ENCODE measurements at regions not wholly inside any gene's neighbourhood (a gene's known extent, or its start where the extent isn't known, plus 50 kb on each side); places are given as distances from the start of the nearest gene placed in this dataset.

DNA sequence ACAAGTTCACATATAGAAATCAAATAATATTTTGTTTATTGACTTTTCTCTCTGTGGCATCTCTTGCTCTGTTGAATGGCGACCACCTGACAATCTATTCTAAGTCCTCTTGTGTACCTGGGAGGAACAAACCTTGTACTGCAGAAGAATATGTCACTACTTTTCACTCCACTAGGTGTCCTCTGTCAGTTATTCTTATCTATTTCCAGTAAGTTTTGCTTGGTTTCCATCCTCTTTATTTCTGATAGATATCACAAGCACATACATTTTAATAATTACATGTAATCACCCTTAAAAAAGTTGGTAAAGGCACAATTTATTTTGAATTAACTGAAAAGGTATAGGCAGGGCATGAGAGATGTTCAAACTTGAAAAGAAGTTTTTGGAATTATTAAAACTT is 238.4 kb downstream of the SNCA start:
- DNase-seq = no peak

GRCh38 chr4:89595125-89595789 is 241.7 kb downstream of the SNCA start:
- no peak for DNase-seq

GRCh38 chr4:89590128-89590527 is 246.8 kb downstream of the SNCA start:
- no peak for DNase-seq

GRCh38 chr4:89588421-89588820 is 248.5 kb downstream of the SNCA start:
- no peak for DNase-seq

- DNase-seq = no peak
Observed at GRCh38 chr4:89587364-89587763, 249.6 kb downstream of the SNCA start.

DNA sequence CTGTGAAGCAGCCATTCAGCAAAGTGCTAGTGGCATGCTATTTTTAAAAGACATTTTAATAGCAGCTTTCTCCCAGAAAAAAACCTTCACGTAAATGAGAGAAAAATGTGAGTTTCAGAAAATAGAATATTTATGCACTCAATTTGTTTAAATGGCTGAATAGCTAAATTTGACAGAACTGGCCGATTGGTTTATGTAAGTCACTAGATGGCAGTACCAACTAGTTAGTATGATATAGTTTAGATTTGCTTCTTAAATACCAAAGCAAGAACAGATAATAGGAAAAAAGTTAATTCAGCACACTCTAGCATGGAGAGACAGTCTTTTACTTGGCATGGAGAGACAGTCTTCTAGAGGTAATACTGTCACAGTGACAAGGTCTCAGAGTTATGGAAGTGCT is 250.1 kb downstream of the SNCA start:
- no peak for DNase-seq

DNA sequence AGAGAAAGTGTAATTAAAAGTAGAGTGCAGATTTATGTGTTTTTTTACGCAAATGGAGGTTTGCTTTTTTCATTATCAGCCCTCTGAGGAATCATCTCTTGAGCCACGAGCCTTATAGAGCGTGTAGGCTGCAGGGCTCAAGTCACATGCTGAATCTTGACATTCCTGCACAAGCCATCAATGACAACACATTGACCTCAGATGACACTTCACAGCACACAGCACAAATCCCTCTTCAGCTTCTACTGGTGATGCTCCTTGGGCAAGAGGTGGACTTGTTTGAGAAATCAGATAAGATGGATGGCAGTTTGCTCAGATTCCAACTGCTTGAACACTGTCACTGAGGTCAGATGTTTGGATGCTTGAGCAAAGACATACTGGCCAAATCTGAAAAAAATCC is 250.6 kb downstream of the SNCA start:
- no peak for DNase-seq

DNA sequence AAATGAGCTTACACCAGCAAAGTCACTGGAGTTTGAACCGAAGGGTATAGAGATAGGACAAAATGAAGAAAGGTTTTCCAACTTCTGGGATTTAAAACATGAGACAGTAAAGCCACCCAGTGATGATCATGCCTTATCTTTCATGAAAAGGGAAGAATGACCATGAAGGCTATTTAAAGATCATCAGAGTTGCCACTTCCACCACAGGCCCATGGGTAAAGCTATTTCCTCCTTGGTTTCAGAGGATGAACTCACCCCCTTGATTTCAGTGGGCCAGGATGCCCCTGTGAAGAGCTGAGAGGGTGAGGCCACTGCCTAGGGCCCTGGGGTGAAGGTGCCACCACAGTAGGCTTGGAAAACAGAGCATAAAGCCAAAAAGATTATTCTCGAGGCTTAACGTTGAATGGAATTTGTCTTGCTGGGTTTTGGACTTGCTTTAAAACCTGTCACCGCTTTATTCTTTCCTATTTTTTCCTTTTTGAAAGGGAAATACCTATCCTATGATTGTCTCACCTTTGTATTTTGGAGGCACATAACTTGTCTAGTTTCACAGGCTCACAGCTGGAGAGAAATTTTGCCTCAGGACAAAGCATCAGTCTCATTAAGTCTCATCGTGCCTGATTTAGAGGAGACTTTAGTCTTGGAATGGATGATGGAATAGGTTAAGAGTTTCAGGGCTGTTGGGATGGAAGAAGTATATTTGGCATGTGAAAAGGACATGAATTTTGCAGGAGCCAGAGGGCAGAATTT is 254.0 kb downstream of the SNCA start:
- no peak for DNase-seq

GRCh38 chr4:89579771-89580170 is 257.2 kb downstream of the SNCA start:
- no peak for DNase-seq

GRCh38 chr4:89576246-89576645 is 260.7 kb downstream of the SNCA start:
- no peak for DNase-seq

DNA sequence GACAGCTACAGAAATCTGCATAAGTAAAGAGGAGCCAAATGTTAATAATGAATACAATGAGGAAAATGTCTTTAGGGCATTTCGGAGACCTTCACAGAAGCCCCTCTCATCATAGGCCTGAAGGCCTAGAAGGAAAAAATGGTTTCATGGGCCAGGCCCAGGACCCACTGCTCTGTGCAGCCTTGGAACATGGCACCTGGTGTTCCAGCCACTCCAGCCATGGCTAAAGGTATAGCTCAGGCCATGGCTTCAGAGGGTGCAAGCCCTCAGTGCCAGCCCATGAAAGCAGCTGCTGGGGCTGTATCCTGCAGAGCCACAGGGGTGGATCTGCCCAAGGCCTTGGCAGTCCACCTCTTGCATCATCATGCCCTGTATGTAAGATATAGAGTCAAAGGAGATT is 261.1 kb downstream of the SNCA start:
- no peak for DNase-seq

- no peak for DNase-seq
Observed at GRCh38 chr4:89574176-89574575, 262.8 kb downstream of the SNCA start.

- no peak for DNase-seq
Observed at GRCh38 chr4:89573656-89574055, 263.3 kb downstream of the SNCA start.

DNA sequence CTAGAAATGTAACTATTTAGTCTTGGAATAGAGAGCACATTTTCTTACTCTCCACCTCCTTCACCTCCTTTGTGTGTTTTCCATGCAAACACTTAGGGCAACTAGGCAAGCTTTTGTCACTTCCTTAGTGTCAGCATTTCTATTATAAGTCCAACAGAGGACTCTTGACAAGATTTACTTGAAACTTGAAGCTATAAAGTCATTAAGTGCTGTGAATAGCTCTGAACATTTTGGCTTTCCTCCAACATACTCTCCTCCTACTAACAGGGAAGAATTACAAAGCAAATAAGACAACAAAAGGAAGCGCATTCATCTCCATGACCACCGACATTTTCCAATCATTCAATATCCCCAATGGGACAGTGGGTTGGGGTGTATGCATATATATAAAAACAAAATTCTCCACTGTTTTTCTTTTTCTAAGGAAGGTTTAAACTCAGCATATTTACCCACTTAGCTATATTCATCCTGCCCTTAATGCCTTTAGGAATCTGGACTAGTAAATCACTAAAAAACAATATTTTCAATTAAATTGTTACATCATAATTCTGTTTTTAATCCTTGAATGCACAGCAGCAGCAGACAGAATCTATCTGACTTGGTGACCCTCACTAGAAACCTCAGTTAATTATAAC is 264.6 kb downstream of the SNCA start:
- DNase-seq = peak; percentile 27

DNA sequence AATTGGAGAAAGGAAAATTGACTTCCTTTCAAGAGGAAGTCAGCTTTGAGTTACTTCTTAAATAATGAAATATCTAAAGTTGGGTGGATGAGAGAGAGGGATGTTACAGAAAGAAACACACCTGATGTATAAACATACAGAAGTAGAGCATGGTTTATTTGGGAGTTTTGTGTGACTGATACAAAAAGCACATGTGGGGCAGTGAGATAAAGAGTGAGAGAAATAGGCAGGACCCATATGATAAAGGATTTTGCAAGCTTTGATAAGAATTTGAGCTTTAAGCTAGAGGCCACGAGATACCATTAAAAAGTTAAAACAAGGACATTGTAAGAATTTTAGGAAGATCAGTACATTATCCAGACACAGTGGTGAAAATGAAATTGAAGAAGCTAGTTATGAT is 263.3 kb upstream of the GPRIN3 start:
- DNase-seq = no peak

DNA sequence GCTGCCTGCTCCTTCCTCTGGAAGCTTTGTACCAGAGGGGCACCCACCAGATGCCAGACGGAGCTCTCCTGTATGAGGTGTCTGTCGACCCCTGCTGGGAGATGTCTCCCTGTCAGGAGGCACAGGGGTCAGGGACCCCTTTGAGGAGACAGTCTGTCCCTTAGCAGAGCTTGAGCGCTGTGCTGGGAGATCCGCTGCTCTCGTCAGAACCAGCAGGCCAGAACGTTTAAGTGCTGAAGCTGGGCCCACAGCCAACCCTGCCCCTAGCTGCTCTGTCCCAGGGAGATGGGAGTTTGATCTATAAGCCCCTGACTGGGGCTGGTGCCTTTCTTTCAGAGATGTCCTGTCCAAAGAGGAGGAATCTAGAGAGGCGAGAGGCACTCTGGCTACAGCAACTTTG is 260.3 kb upstream of the GPRIN3 start:
- DNase-seq = no peak

- no peak for DNase-seq
Observed at GRCh38 chr4:89563431-89563830, 255.8 kb upstream of the GPRIN3 start.

- DNase-seq = no peak
Observed at GRCh38 chr4:89562746-89563145, 255.1 kb upstream of the GPRIN3 start.

GRCh38 chr4:89561048-89561447 is 253.4 kb upstream of the GPRIN3 start:
- no peak for DNase-seq

- no peak for DNase-seq
Observed at GRCh38 chr4:89558147-89558546, 250.5 kb upstream of the GPRIN3 start.

- no peak for DNase-seq
Observed at GRCh38 chr4:89556601-89557305, 249.2 kb upstream of the GPRIN3 start.

- DNase-seq = no peak
Observed at GRCh38 chr4:89551191-89551590, 243.6 kb upstream of the GPRIN3 start.

DNA sequence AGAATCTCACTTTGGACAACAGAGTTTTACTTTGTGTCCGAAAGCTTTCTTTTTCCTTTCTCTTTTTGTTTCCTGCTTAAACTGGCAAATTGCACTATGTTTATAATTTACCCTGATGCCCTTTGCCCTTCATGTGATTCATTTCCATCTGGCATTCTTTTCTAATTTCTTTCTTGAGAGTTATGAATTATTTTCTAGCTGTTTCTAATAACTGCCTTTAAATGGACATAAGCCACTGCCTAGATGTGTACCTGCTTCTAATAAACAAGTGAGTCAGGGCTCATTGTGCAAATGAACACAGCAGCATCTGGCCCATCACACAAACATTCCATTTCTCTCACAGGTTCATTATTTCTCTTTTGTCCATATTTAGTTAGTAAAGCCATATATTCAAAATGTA is 242.3 kb upstream of the GPRIN3 start:
- DNase-seq = no peak

Measured in skin of body (tissue), 1 donor.